K562 (cell line): ENCODE measurements at regions not wholly inside any gene's neighbourhood (a gene's known extent, or its start where the extent isn't known, plus 50 kb on each side); places are given as distances from the start of the nearest gene placed in this dataset.

Source experiments
- CSDE1 ChIP-seq, 2 experiments: fragments of 450-650 bp; IDR thresholded peaks; 2 replicates each; pipeline ENCODE4 v1.6.1; 2016; ENCODE audit warnings: mild to moderate bottlenecking in 1 of 2
- FOXJ2 ChIP-seq: fragments of 200-800 bp; sonication (Bioruptor generic); IDR thresholded peaks from 2 replicates; pipeline ENCODE4 v1.6.1; 2016; ENCODE audit warnings: missing genetic modification characterization, missing compliant biosample characterization
- FOXP1 ChIP-seq: sonication (generic); formaldehyde crosslinking; IDR thresholded peaks from 2 replicates; pipeline ENCODE4 v1.8.0; 2022; ENCODE audit warnings: mild to moderate bottlenecking, missing genetic modification reagents
- FUS ChIP-seq: fragments of 200-400 bp; formaldehyde crosslinking; optimal IDR thresholded peaks from 2 replicates; pipeline ENCODE3; 2017; ENCODE audit warnings: low read depth, low read length
- KDM4B ChIP-seq, 2 experiments: fragments of 450-650 bp in 1 of 2; sonication (generic) in 1 of 2; IDR thresholded peaks; 2 replicates each; pipeline ENCODE4 v1.6.1; 2016 to 2017; ENCODE audit warnings: borderline replicate concordance in 2 of 2, antibody characterized with exemption in 1 of 2, low read depth in 1 of 2, mild to moderate bottlenecking in 1 of 2
- NFATC3 ChIP-seq: fragments of 450-650 bp; IDR thresholded peaks from 2 replicates; pipeline ENCODE4 v1.6.1; 2017; ENCODE audit warnings: mild to moderate bottlenecking
- NR2F6 ChIP-seq: fragments of 450-650 bp; formaldehyde crosslinking; IDR thresholded peaks from 2 replicates; pipeline ENCODE4 v1.4.0; 2020; ENCODE audit warnings: mild to moderate bottlenecking
- NR3C1 ChIP-seq: sonication (generic); formaldehyde crosslinking; IDR thresholded peaks from 2 replicates; pipeline ENCODE4 v1.8.1; 2022; ENCODE audit warnings: missing genetic modification reagents
- RFX5 ChIP-seq: IDR thresholded peaks from 2 replicates; pipeline ENCODE4 v1.6.1; 2011; ENCODE audit warnings: low read depth, mild to moderate bottlenecking, improper control_type of control experiment, low read length
- SIRT6 ChIP-seq: IDR thresholded peaks from one replicate; pipeline ENCODE4 v1.6.1; 2012; ENCODE audit warnings: low read depth, mild to moderate bottlenecking, control low read depth, inconsistent platforms, low read length, moderate library complexity
- SMARCC2 ChIP-seq: fragments of 450-650 bp; IDR thresholded peaks from 2 replicates; pipeline ENCODE4 v1.6.1; 2017; ENCODE audit warnings: antibody characterized with exemption, moderate library complexity, mild to moderate bottlenecking, low read depth
- TSC22D4 ChIP-seq: fragments of 450-650 bp; IDR thresholded peaks from 2 replicates; pipeline ENCODE4 v1.6.1; 2016; ENCODE audit warnings: missing genetic modification characterization, missing biosample characterization, control low read depth
- ZNF175 ChIP-seq: fragments of 200-800 bp; sonication (Bioruptor generic); IDR thresholded peaks from 2 replicates; pipeline ENCODE4 v1.6.1; 2016; ENCODE audit warnings: low read depth, mild to moderate bottlenecking, missing genetic modification characterization, missing compliant biosample characterization
- ZNF277 ChIP-seq: fragments of 250-450 bp; sonication (Bioruptor Pico); IDR thresholded peaks from 2 replicates; pipeline ENCODE4 v1.8.0; 2022; ENCODE audit warnings: inconsistent platforms, mild to moderate bottlenecking, moderate library complexity, borderline replicate concordance
- ZNF449 ChIP-seq: fragments of 250-450 bp; sonication (Bioruptor Pico); IDR thresholded peaks from 2 replicates; pipeline ENCODE4 v1.8.0; 2022; ENCODE audit warnings: moderate library complexity, mild to moderate bottlenecking, inconsistent platforms
- ZNF589 ChIP-seq: fragments of 200-800 bp; sonication (Bioruptor generic); IDR thresholded peaks from 2 replicates; pipeline ENCODE4 v1.6.1; 2016; ENCODE audit warnings: low read depth, missing genetic modification characterization, missing compliant biosample characterization
- TF ChIP-seq, protein P1 (sequence below): sonication (generic); formaldehyde crosslinking; IDR thresholded peaks from 2 replicates; pipeline ENCODE4 v1.8.0; 2022; ENCODE audit warnings: mild to moderate bottlenecking, missing genetic modification reagents
- TF ChIP-seq, protein P2 (sequence below): fragments of 450-650 bp; IDR thresholded peaks from 2 replicates; pipeline ENCODE4 v1.6.1; 2018; ENCODE audit not compliant: partially characterized antibody
- TF ChIP-seq, protein P3 (sequence below): fragments of 450-650 bp; formaldehyde crosslinking; IDR thresholded peaks from 2 replicates; pipeline ENCODE4 v1.4.0; 2020; ENCODE audit warnings: mild to moderate bottlenecking

DNA sequence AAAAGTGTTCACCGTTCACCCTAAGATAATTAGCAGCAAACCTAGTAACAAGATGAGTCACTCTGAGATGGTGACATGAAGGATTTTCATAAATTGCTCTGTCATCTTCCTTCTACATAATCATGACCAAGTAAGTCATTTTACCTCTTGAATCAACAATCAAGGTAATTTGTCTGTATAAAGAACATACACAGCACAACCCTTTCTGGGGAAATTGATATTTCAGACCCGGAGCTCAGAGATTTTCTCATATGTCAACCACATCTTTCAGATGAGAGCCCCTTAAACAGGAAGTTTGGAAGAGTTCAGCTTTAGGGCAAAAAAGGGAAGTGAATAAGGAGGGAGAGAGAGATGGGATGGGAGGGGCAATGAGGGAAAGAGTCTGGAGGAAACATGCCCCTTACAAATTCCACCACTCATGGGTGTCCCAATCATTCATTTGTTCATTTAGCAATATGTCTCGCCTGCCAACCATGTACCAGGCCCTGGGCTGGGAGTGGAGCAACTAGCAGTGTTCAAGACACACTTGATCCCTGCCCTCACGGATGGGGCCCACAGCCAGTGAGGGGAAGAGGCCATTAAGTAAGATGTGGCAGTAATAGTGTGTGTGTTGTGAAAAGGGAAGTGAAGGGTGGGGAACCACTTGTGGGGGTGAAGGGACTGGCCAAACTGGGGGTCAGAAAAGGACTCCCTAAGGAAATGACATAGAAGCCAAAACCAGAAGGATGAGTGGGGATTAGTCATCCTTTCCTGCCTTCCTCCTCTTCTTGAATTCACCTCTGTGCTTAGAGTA lies 190.9 kb downstream of the MAFB start (continued):
- TF ChIP-seq SMARCC2, result no peak
- no peak for TF ChIP-seq NR2F6 (CRISPR knock-in tag)
- TF ChIP-seq, protein P1, sequence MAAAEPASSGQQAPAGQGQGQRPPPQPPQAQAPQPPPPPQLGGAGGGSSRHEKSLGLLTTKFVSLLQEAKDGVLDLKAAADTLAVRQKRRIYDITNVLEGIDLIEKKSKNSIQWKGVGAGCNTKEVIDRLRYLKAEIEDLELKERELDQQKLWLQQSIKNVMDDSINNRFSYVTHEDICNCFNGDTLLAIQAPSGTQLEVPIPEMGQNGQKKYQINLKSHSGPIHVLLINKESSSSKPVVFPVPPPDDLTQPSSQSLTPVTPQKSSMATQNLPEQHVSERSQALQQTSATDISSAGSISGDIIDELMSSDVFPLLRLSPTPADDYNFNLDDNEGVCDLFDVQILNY, result no peak
- TF ChIP-seq, protein P2, sequence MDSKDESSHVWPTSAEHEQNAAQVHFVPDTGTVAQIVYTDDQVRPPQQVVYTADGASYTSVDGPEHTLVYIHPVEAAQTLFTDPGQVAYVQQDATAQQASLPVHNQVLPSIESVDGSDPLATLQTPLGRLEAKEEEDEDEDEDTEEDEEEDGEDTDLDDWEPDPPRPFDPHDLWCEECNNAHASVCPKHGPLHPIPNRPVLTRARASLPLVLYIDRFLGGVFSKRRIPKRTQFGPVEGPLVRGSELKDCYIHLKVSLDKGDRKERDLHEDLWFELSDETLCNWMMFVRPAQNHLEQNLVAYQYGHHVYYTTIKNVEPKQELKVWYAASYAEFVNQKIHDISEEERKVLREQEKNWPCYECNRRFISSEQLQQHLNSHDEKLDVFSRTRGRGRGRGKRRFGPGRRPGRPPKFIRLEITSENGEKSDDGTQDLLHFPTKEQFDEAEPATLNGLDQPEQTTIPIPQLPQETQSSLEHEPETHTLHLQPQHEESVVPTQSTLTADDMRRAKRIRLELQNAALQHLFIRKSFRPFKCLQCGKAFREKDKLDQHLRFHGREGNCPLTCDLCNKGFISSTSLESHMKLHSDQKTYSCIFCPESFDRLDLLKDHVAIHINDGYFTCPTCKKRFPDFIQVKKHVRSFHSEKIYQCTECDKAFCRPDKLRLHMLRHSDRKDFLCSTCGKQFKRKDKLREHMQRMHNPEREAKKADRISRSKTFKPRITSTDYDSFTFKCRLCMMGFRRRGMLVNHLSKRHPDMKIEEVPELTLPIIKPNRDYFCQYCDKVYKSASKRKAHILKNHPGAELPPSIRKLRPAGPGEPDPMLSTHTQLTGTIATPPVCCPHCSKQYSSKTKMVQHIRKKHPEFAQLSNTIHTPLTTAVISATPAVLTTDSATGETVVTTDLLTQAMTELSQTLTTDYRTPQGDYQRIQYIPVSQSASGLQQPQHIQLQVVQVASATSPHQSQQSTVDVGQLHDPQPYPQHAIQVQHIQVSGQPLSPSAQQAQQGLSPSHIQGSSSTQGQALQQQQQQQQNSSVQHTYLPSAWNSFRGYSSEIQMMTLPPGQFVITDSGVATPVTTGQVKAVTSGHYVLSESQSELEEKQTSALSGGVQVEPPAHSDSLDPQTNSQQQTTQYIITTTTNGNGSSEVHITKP, result no peak
- no peak for TF ChIP-seq FUS
- TF ChIP-seq ZNF175, result peak; percentile 59; the same call in 1 of the 2 replicates
- TF ChIP-seq RFX5, result no peak
- TF ChIP-seq SIRT6, result no peak
- no peak for TF ChIP-seq CSDE1 (IDR thresholded peaks at IDR 0.05)
- no peak for TF ChIP-seq FOXP1
- TF ChIP-seq NR3C1 (CRISPR knock-in tag), result no peak
- TF ChIP-seq ZNF449, result no peak
- TF ChIP-seq FOXJ2 (tag), result no peak
- TF ChIP-seq, protein P3, sequence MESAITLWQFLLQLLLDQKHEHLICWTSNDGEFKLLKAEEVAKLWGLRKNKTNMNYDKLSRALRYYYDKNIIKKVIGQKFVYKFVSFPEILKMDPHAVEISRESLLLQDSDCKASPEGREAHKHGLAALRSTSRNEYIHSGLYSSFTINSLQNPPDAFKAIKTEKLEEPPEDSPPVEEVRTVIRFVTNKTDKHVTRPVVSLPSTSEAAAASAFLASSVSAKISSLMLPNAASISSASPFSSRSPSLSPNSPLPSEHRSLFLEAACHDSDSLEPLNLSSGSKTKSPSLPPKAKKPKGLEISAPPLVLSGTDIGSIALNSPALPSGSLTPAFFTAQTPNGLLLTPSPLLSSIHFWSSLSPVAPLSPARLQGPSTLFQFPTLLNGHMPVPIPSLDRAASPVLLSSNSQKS (CRISPR knock-in tag), result no peak
- no peak for TF ChIP-seq TSC22D4 (tag)
- TF ChIP-seq KDM4B (IDR thresholded peaks at IDR 0.05; ENCODE audit: borderline replicate concordance in 2 of 2, low read depth in 1 of 2), result no peak
- peak; percentile 67; the same call in 1 of the 2 replicates for TF ChIP-seq ZNF589 (CRISPR knock-in tag)
- no peak for TF ChIP-seq NFATC3
- no peak for TF ChIP-seq ZNF277 (CRISPR knock-in tag)
